HG02973 (cell line): ENCODE measurements at regions not wholly inside any gene's neighbourhood (a gene's known extent, or its start where the extent isn't known, plus 50 kb on each side); places are given as distances from the start of the nearest gene placed in this dataset.
"Not testable (repeated sequence)": the region's sequence is repeated elsewhere in the genome, so short reads cannot be mapped to it uniquely, and the experiment has no call there.

ENCODE experiments used
- ATAC-seq: cut with Tn5 transposase; IDR thresholded peaks from one replicate; pipeline ENCODE4 v1.9.1; 2021; ENCODE audit warnings: moderate library complexity; ENCODE audit not compliant: unreplicated experiment

- no peak for ATAC-seq
These were observed 631.5 kb upstream of the NRP1 start for GRCh38 chr10:33965795-33966581.

- ATAC-seq = no peak
These were observed 629.3 kb upstream of the NRP1 start for GRCh38 chr10:33963729-33964128.

GRCh38 chr10:33956322-33956721 is 621.9 kb upstream of the NRP1 start:
- ATAC-seq = not testable (repeated sequence)

- no peak for ATAC-seq
These were observed 621.2 kb upstream of the NRP1 start for GRCh38 chr10:33955676-33956075.

- no peak for ATAC-seq
These were observed 618.4 kb upstream of the NRP1 start for GRCh38 chr10:33952692-33953360.

- no peak for ATAC-seq
These were observed 615.7 kb upstream of the NRP1 start for GRCh38 chr10:33950206-33950605.

GRCh38 chr10:33947544-33947943 is 613.1 kb upstream of the NRP1 start:
- no peak for ATAC-seq

GRCh38 chr10:33945051-33945450 is 610.6 kb upstream of the NRP1 start:
- no peak for ATAC-seq

- ATAC-seq = no peak
These were observed 608.0 kb upstream of the NRP1 start for GRCh38 chr10:33942508-33942907.

- no peak for ATAC-seq
These were observed 605.4 kb upstream of the NRP1 start for GRCh38 chr10:33939892-33940291.

- no peak for ATAC-seq
These were observed 604.9 kb upstream of the NRP1 start for GRCh38 chr10:33939410-33939809.

GRCh38 chr10:33938001-33938400 is 603.5 kb upstream of the NRP1 start:
- ATAC-seq = no peak

GRCh38 chr10:33937036-33937730 is 602.7 kb upstream of the NRP1 start:
- no peak for ATAC-seq

GRCh38 chr10:33935350-33935749 is 600.9 kb upstream of the NRP1 start:
- ATAC-seq = no peak

- no peak for ATAC-seq
These were observed 595.6 kb upstream of the NRP1 start for GRCh38 chr10:33930079-33930478.

- no peak for ATAC-seq
These were observed 592.9 kb upstream of the NRP1 start for GRCh38 chr10:33927347-33927746.

GRCh38 chr10:33921970-33922605 is 587.6 kb upstream of the NRP1 start:
- no peak for ATAC-seq

GRCh38 chr10:33920351-33920750 is 585.9 kb upstream of the NRP1 start:
- no peak for ATAC-seq

- ATAC-seq = no peak
These were observed 584.8 kb upstream of the NRP1 start for GRCh38 chr10:33919244-33919643.

GRCh38 chr10:33917069-33917780 is 582.8 kb upstream of the NRP1 start:
- no peak for ATAC-seq

GRCh38 chr10:33914746-33915145 is 580.3 kb upstream of the NRP1 start:
- no peak for ATAC-seq
